ENCODE measurements at regions not wholly inside any gene's neighbourhood (a gene's known extent, or its start where the extent isn't known, plus 50 kb on each side); places are given as distances from the start of the nearest gene placed in this dataset.

- no peak for DNase-seq (ENCODE audit: low read depth)
Observed at GRCh38 chr21:41566500-41567014, 58.6 kb upstream of the TMPRSS2 start.

- DNase-seq (ENCODE audit: low read depth) = no peak
Observed at GRCh38 chr21:41565550-41565949, 57.6 kb upstream of the TMPRSS2 start.

GRCh38 chr21:41564871-41565274 is 56.9 kb upstream of the TMPRSS2 start:
- peak; percentile 91 for DNase-seq (ENCODE audit: low read depth)

GRCh38 chr21:41562101-41563000 is 54.4 kb upstream of the TMPRSS2 start:
- peak; percentile 96 for DNase-seq (ENCODE audit: low read depth)

- DNase-seq (ENCODE audit: low read depth) = no peak
Observed at GRCh38 chr21:41561701-41562100, 53.7 kb upstream of the TMPRSS2 start.

GRCh38 chr21:41560661-41561158 is 52.8 kb upstream of the TMPRSS2 start:
- DNase-seq (ENCODE audit: low read depth) = no peak

GRCh38 chr21:41559658-41560631 is 52.0 kb upstream of the TMPRSS2 start:
- peak; percentile 92 for DNase-seq (ENCODE audit: low read depth)

GRCh38 chr21:41558842-41559241 is 50.9 kb upstream of the TMPRSS2 start:
- no peak for DNase-seq (ENCODE audit: low read depth)

GRCh38 chr21:41557884-41558283 is 49.9 kb upstream of the TMPRSS2 start:
- no peak for DNase-seq (ENCODE audit: low read depth)
